ENCODE measurements at regions not wholly inside any gene's neighbourhood (a gene's known extent, or its start where the extent isn't known, plus 50 kb on each side); places are given as distances from the start of the nearest gene placed in this dataset.
A peak's percentile ranks its signal among the peaks of the same experiment; 100 is the strongest.

- TF ChIP-seq NANOG (IDR thresholded peaks at IDR 0.05; ENCODE audit: insufficient read depth, low read depth, low read length, poor library complexity, severe bottlenecking) (no peak), BACH1 (IDR thresholded peaks at IDR 0.05; ENCODE audit: low read length) (no peak), CHD1 (IDR thresholded peaks at IDR 0.05; ENCODE audit: low read depth, low read length) (no peak), CTBP2 (IDR thresholded peaks at IDR 0.05; ENCODE audit: borderline replicate concordance, insufficient read depth, insufficient read length, low read length) (no peak), SP2 (IDR thresholded peaks at IDR 0.05; ENCODE audit: low read length) (peak; percentile 41; the same call in 1 of the 2 replicates), ZNF274 (IDR thresholded peaks at IDR 0.05; ENCODE audit: borderline replicate concordance, extremely low read depth, low read length) (no peak), ASH2L (IDR thresholded peaks at IDR 0.05; ENCODE audit: low read length) (no peak), MAFK (IDR thresholded peaks at IDR 0.05; ENCODE audit: low read depth, low read length) (no peak), EP300 (IDR thresholded peaks at IDR 0.05; ENCODE audit: borderline replicate concordance in 1 of 2, low read depth in 2 of 2, low read length in 2 of 2) (peak in 1 of 2 experiments; percentile 75; a peak in 1 of 3 replicates), HDAC2 (IDR thresholded peaks at IDR 0.05; ENCODE audit: borderline replicate concordance in 1 of 2, low read depth in 2 of 2, low read length in 2 of 2) (no peak), TAF1 (IDR thresholded peaks at IDR 0.05; ENCODE audit: low read depth, low read length) (no peak), JUND (IDR thresholded peaks at IDR 0.05; ENCODE audit: low read length) (peak; percentile 87), USF2 (IDR thresholded peaks at IDR 0.05; ENCODE audit: low read length) (no peak), YY1 (IDR thresholded peaks at IDR 0.05; ENCODE audit: low read depth, low read length) (peak; percentile 60; the same call in 1 of the 2 replicates), CEBPB (IDR thresholded peaks at IDR 0.05; ENCODE audit: low read depth, low read length) (peak; percentile 98), POLR2A (IDR thresholded peaks at IDR 0.05; ENCODE audit: control extremely low read depth in 1 of 2, low read depth in 2 of 2, low read length in 2 of 2) (no peak), SRF (IDR thresholded peaks at IDR 0.05; ENCODE audit: low read depth, low read length) (no peak), CHD2 (IDR thresholded peaks at IDR 0.05; ENCODE audit: low read length) (no peak), RBBP5 (IDR thresholded peaks at IDR 0.05; ENCODE audit: borderline replicate concordance, low read depth, low read length) (peak; percentile 0; the same call in 1 of the 2 replicates), EGR1 (IDR thresholded peaks at IDR 0.05; ENCODE audit: borderline replicate concordance, low read depth, low read length) (0 out of 2 replicates have a peak, but pooled peaks have one; percentile 37), EZH2 (IDR thresholded peaks at IDR 0.05; ENCODE audit: low read depth, low read length, severe bottlenecking) (no peak), NRF1 (IDR thresholded peaks at IDR 0.05; ENCODE audit: low read depth, low read length) (no peak)
- TF ChIP-seq, protein P1, sequence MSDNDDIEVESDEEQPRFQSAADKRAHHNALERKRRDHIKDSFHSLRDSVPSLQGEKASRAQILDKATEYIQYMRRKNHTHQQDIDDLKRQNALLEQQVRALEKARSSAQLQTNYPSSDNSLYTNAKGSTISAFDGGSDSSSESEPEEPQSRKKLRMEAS (IDR thresholded peaks at IDR 0.05): peak; percentile 49
These were observed 95.1 kb upstream of the OLIG3 start (continued) for GRCh38 chr6:137589067-137589848.

All from H1 (cell line).